Smooth muscle cell (in vitro differentiated cells): ENCODE measurements at regions not wholly inside any gene's neighbourhood (a gene's known extent, or its start where the extent isn't known, plus 50 kb on each side); places are given as distances from the start of the nearest gene placed in this dataset.

Experiments used
- DNase-seq: peaks from one replicate; lab custom pipeline; 2025; ENCODE audit not compliant: unreplicated experiment; lab: John Stamatoyannopoulos, UW
- H2AFZ ChIP-seq: fragments of 200-600 bp; sonication (generic); 2 replicates; pipeline ENCODE4 v1.6.0; 2016; ENCODE audit warnings: antibody characterized with exemption, low read depth, mild to moderate bottlenecking
- H3F3A ChIP-seq: fragments of 200-600 bp; sonication (generic); 2 replicates; pipeline ENCODE4 v1.6.0; 2017; ENCODE audit warnings: antibody characterized with exemption, low read depth
- H3K27ac ChIP-seq: fragments of 200-600 bp; sonication (generic); 2 replicates; pipeline ENCODE4 v1.5.1; 2016; ENCODE audit warnings: low read depth, mild to moderate bottlenecking
- H3K27me3 ChIP-seq: fragments of 200-600 bp; sonication (generic); 2 replicates; pipeline ENCODE4 v1.6.1; 2016; ENCODE audit warnings: low read depth, mild to moderate bottlenecking
- H3K36me3 ChIP-seq: fragments of 200-600 bp; sonication (generic); 2 replicates; pipeline ENCODE4 v1.5.1; 2016; ENCODE audit warnings: low read depth
- H3K4me1 ChIP-seq: fragments of 200-600 bp; sonication (generic); 2 replicates; pipeline ENCODE4 v1.5.1; 2016; ENCODE audit warnings: low read depth
- H3K4me2 ChIP-seq: fragments of 200-600 bp; sonication (generic); 2 replicates; pipeline ENCODE4 v1.6.0; 2016; ENCODE audit warnings: mild to moderate bottlenecking
- H3K4me3 ChIP-seq: fragments of 200-600 bp; sonication (generic); 2 replicates; pipeline ENCODE4 v1.5.1; 2016; ENCODE audit warnings: mild to moderate bottlenecking
- H3K79me2 ChIP-seq: fragments of 200-600 bp; sonication (generic); 2 replicates; pipeline ENCODE4 v1.6.0; 2016; ENCODE audit warnings: low read depth, mild to moderate bottlenecking
- H3K9ac ChIP-seq: fragments of 200-600 bp; sonication (generic); 2 replicates; pipeline ENCODE4 v1.6.0; 2016; ENCODE audit warnings: low read depth
- H3K9me3 ChIP-seq: fragments of 200-600 bp; sonication (generic); replicated peaks from 2 replicates; pipeline ENCODE4 v1.5.1; 2016; ENCODE audit warnings: low read depth
- H4K20me1 ChIP-seq: fragments of 200-600 bp; sonication (generic); 2 replicates; pipeline ENCODE4 v1.6.0; 2016; ENCODE audit warnings: low read depth
- WGBS: methylation state at CpG from one replicate; pipeline ENCODE4 v1.1.7; 2016; ENCODE audit warnings: low lambda C conversion rate; 5-methylcytosine and 5-hydroxymethylcytosine counted together
- TF ChIP-seq, protein P1 (sequence below): fragments of 200-600 bp; sonication (generic); IDR thresholded peaks from 2 replicates; pipeline ENCODE4 v1.5.1; 2017; ENCODE audit warnings: borderline replicate concordance, mild to moderate bottlenecking, antibody characterized with exemption; ENCODE audit not compliant: insufficient read depth, poor library complexity, severe bottlenecking

DNA sequence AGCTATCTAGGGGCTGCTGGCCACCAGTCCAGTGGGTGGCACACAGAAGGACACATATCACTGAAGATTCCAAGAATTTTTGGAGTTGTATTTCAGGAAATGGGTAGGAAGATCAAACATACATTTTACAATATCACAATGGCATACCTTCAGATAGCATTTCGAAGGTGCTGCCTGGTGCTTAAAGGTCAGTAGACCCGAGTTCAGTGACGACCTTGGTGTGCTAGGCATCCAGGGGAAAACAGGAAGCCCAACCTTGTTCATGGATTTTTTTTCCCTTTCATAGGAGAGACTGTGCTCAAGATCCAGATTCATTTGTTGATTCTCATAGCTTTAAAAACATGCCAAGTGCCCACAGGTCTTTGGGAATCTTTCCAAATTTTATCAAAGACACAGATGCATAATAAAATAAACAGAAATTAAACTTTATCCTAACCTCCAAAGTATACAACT is 51.0 kb upstream of the RCBTB2 start:
- TF ChIP-seq, protein P1, sequence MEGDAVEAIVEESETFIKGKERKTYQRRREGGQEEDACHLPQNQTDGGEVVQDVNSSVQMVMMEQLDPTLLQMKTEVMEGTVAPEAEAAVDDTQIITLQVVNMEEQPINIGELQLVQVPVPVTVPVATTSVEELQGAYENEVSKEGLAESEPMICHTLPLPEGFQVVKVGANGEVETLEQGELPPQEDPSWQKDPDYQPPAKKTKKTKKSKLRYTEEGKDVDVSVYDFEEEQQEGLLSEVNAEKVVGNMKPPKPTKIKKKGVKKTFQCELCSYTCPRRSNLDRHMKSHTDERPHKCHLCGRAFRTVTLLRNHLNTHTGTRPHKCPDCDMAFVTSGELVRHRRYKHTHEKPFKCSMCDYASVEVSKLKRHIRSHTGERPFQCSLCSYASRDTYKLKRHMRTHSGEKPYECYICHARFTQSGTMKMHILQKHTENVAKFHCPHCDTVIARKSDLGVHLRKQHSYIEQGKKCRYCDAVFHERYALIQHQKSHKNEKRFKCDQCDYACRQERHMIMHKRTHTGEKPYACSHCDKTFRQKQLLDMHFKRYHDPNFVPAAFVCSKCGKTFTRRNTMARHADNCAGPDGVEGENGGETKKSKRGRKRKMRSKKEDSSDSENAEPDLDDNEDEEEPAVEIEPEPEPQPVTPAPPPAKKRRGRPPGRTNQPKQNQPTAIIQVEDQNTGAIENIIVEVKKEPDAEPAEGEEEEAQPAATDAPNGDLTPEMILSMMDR: no peak
- Histone ChIP-seq H3K27me3 (no peaks in the 10 kb centered on the region), H3K9me3 (no peaks in the 10 kb centered on the region), H3K4me3 (no peak overlapping the region), H3K9ac (no peak overlapping the region), H3K79me2 (no peaks in the 10 kb centered on the region), H4K20me1 (no peaks in the 10 kb centered on the region), H3K36me3 (no peaks in the 10 kb centered on the region), H3F3A (no peaks in the 10 kb centered on the region), H3K4me2 (no peak overlapping the region), H3K27ac (no peak overlapping the region), H2AFZ (no peak overlapping the region), H3K4me1 (peaks cover 13% of the 10 kb centered on the region)
- 89% methylated on average over 3 of the region's 3 CpGs for WGBS
- DNase-seq: no peak

GRCh38 chr13:48585456-48585840 is 52.6 kb upstream of the RCBTB2 start:
- TF ChIP-seq, protein P1: no peak
- no peak for DNase-seq
- no peaks in the 10 kb centered on the region for H3K36me3 ChIP-seq
- no peak overlapping the region for H2AFZ ChIP-seq
- 38% methylated on average over 2 of the region's 2 CpGs for WGBS
- H3K4me2 ChIP-seq: no peak overlapping the region
- no peak overlapping the region for H3K4me3 ChIP-seq
- H3K9me3 ChIP-seq: no peaks in the 10 kb centered on the region
- no peaks in the 10 kb centered on the region for H3K79me2 ChIP-seq
- no peaks in the 10 kb centered on the region for H3K27me3 ChIP-seq
- no peaks in the 10 kb centered on the region for H3F3A ChIP-seq
- H4K20me1 ChIP-seq: no peaks in the 10 kb centered on the region
- no peak overlapping the region for H3K27ac ChIP-seq
- peaks cover 13% of the 10 kb centered on the region for H3K4me1 ChIP-seq
- no peak overlapping the region for H3K9ac ChIP-seq

- H2AFZ ChIP-seq: no peak overlapping the region
Observed at GRCh38 chr13:48586591-48587103, 53.8 kb upstream of the RCBTB2 start.

DNA sequence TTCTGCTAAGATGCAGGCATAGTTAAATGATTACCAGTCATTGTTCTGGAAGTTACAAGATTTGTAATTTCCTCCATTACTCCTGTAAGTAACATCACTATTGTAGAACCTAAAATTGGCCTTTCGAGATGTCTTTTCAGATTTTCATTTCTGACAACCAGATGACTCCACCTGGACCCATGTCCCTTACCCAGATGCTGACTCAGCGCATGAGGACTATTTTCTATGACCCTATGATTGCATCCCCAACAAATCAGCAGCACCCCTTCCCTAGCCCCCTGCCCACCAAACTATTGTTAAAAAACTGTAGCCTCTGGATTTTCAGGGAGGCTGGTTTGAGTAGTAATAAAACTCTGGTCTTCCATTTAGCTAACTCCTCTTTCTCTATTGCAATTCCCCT is 55.2 kb upstream of the RCBTB2 start:
- WGBS: 98% methylated on average over 2 of the region's 2 CpGs
- no peaks in the 10 kb centered on the region for H3K27me3 ChIP-seq
- TF ChIP-seq, protein P1: no peak
- H2AFZ ChIP-seq: no peak overlapping the region
- H3K27ac ChIP-seq: no peak overlapping the region
- H3K4me1 ChIP-seq: peaks cover 13% of the 10 kb centered on the region
- no peaks in the 10 kb centered on the region for H4K20me1 ChIP-seq
- H3K4me2 ChIP-seq: no peak overlapping the region
- no peak for DNase-seq
- H3K9me3 ChIP-seq: no peaks in the 10 kb centered on the region
- no peak overlapping the region for H3K9ac ChIP-seq
- H3K79me2 ChIP-seq: no peaks in the 10 kb centered on the region
- H3K36me3 ChIP-seq: no peaks in the 10 kb centered on the region
- H3F3A ChIP-seq: no peaks in the 10 kb centered on the region
- no peak overlapping the region for H3K4me3 ChIP-seq

More at GRCh38 chr13:48586591-48587103, 53.8 kb upstream of the RCBTB2 start:
- Histone ChIP-seq H4K20me1 (no peaks in the 10 kb centered on the region), H3K4me2 (no peak overlapping the region), H3K4me1 (peaks cover 13% of the 10 kb centered on the region), H3K9me3 (no peaks in the 10 kb centered on the region), H3K27ac (no peak overlapping the region), H3K4me3 (no peak overlapping the region), H3F3A (no peaks in the 10 kb centered on the region), H3K79me2 (no peaks in the 10 kb centered on the region), H3K9ac (no peak overlapping the region), H3K27me3 (no peaks in the 10 kb centered on the region), H3K36me3 (no peaks in the 10 kb centered on the region)
- TF ChIP-seq, protein P1: no peak
- WGBS: 64% methylated on average over 5 of the region's 5 CpGs
- DNase-seq: no peak
